ENCODE measurements at regions not wholly inside any gene's neighbourhood (a gene's known extent, or its start where the extent isn't known, plus 50 kb on each side); places are given as distances from the start of the nearest gene placed in this dataset.

- no peak for TF ChIP-seq CTCF (conservative IDR thresholded peaks at IDR 0.05; ENCODE audit: low read depth, low read length)
- TF ChIP-seq EZH2 (IDR thresholded peaks at IDR 0.05; ENCODE audit: borderline replicate concordance, low read depth, low read length, poor library complexity, severe bottlenecking) = no peak
These were observed 73.7 kb downstream of the UQCRFS1 start for GRCh38 chr19:29139227-29139626.
